ENCODE measurements at regions not wholly inside any gene's neighbourhood (a gene's known extent, or its start where the extent isn't known, plus 50 kb on each side); places are given as distances from the start of the nearest gene placed in this dataset.

DNA sequence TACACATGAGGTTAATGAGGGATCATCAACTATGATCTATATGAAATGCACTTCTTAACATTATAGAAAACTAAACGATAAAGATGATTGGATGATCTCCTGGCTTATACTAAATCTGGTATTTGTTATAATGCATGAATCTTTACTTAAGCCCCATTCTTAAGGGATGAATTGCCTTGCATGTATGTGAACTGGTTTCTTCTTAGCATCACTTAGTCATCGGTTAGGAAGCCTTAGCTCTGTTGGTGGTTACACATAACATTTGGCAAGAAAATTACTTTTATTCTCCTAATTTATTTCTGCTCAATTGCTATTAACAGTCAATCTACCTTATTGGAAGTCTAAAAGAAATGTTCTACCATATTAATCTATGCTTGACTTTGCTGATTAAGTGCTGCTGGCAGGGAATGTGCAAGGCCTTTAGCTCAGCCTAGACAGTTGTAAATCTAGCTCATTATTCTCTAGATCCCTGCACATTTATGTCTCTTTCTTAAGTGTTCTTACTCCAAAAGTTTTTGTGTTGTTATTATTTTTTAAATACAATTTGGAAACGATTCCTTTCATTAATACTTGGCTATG lies 356.0 kb downstream of the ZPLD1 start:
- TF ChIP-seq CTCF (IDR thresholded peaks at IDR 0.05; ENCODE audit: low read depth, low read length, missing control alignments), result no peak
- DNase-seq (ENCODE audit: extremely low read depth, low read depth), result no peak
- H3K4me3 ChIP-seq (replicated peaks; ENCODE audit: low read depth, low read length), result no peak overlapping the region

DNA sequence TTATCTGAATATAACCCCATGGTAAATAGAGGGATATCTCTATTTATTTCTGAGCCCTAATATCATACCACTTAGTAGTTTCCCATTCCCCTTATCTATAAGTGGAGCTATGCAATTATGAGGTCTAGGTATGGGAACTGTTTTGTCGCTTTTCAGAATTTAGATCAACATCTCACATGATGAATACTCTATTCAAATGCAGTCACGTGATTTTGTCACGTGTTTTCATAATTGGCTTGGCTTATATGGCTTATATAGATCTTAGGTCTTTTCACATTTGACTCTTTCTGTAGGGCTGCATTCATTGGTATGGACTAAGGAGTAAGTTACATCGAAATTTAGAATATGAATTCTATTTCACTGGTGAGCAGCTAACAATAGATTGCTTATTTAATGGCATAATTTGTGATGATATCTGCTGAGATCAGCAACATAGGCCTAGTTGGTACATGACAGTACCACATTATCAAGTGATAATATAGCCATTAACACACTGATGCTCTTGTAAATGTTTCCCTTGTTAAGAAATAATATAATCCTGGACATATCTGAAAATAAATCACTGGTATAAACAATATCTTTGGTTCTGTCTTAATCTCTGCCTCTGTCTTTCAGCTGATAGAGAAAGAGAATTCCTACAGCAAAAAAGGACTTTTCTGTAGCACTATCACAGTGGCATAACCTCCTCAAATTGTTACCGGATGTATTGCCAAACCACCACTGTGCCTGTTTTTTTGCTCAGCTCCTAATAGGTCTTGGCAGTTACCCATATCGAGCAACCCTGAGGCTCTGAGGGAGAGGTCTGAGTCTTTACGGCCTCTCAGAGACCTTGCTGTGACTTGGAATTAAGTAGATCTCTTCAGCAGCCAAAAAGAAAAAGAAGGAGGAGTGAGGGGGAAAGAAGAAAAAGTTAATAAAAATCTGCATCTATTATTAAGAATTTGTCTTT lies 357.1 kb downstream of the ZPLD1 start:
- TF ChIP-seq CTCF (IDR thresholded peaks at IDR 0.05; ENCODE audit: low read depth, low read length, missing control alignments), result no peak
- no peak for DNase-seq (ENCODE audit: extremely low read depth, low read depth)
- H3K4me3 ChIP-seq (replicated peaks; ENCODE audit: low read depth, low read length), result no peak overlapping the region

DNA sequence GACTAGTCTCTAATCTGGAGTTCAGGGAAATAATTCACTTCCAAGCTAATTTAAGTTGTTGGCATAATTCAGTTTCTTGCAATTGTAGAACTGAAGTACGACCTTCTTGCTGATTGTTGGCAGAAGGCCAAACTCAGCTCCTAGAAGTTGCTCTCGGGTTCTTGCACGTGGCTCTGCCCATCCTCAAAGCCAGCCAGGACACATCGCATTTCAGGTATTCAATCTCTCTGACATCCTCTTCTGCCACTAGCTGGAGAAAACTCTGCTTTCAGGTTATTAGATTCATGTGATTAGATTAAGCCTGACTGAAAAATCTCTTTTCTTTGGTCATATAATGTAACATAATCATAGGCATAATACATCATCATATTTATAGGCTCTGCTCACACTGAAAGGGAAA lies 362.0 kb downstream of the ZPLD1 start:
- TF ChIP-seq CTCF (IDR thresholded peaks at IDR 0.05; ENCODE audit: low read depth, low read length, missing control alignments), result no peak
- no peak for DNase-seq (ENCODE audit: extremely low read depth, low read depth)
- H3K4me3 ChIP-seq (replicated peaks; ENCODE audit: low read depth, low read length), result no peak overlapping the region

DNA sequence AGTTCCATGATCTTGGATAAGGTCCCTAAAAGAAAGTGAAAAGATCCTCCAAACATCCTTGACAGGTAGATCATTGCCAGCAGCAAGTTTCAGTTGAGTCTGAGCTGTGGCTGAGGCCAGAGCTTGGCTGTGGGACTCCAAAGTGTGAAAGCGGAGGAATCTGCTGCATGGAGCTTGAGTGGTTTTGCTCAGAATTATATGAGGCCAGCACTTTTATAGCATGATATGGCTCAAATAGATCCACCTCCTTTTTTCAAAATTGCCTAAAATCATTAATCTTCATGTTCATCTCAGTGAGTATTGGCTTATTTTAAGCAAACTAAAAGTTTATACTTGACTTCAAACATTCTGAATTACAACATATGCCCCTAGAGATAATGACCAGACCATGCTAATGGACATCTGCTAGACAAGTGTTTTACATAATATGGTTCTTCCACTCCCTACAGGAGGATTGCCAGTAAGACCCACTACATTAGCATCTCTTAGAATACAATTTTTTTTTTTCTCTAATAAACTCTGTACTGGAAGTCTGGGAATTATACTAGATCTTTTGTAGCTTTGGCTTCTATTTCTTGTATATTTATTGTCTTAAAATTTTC lies 368.1 kb downstream of the ZPLD1 start:
- TF ChIP-seq CTCF (IDR thresholded peaks at IDR 0.05; ENCODE audit: low read depth, low read length, missing control alignments), result no peak
- DNase-seq (ENCODE audit: extremely low read depth, low read depth), result no peak
- no peak overlapping the region for H3K4me3 ChIP-seq (replicated peaks; ENCODE audit: low read depth, low read length)

DNA sequence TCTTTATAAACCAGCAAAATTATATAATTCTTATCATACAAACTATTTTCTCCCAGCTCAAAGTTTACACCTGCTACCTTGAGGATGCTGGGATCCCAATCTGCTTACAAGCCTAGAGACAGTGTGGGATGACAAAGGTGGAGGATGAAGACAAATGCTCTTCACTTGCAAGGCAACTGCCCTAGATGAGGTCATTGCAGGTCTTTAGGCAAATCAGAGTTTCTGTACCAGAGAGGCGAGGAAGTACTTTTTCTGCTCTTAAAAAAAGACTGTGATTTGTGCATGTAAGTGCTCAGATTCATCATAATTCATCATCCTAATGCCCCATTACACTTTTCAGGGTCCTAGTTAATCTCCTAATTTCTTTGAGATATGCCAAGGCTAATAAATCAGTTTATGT lies 376.1 kb downstream of the ZPLD1 start:
- no peak for DNase-seq (ENCODE audit: extremely low read depth, low read depth)
- no peak for TF ChIP-seq CTCF (IDR thresholded peaks at IDR 0.05; ENCODE audit: low read depth, low read length, missing control alignments)
- no peak overlapping the region for H3K4me3 ChIP-seq (replicated peaks; ENCODE audit: low read depth, low read length)

GRCh38 chr3:102826636-102827035 lies 391.8 kb downstream of the ZPLD1 start:
- DNase-seq (ENCODE audit: extremely low read depth, low read depth), result no peak
- no peak for TF ChIP-seq CTCF (IDR thresholded peaks at IDR 0.05; ENCODE audit: low read depth, low read length, missing control alignments)
- H3K4me3 ChIP-seq (replicated peaks; ENCODE audit: low read depth, low read length), result no peak overlapping the region

Measured in HFF-Myc (cell line).